ENCODE measurements at regions not wholly inside any gene's neighbourhood (a gene's known extent, or its start where the extent isn't known, plus 50 kb on each side); places are given as distances from the start of the nearest gene placed in this dataset.
"Not testable (repeated sequence)": the region's sequence is repeated elsewhere in the genome, so short reads cannot be mapped to it uniquely, and the experiment has no call there.

DNA sequence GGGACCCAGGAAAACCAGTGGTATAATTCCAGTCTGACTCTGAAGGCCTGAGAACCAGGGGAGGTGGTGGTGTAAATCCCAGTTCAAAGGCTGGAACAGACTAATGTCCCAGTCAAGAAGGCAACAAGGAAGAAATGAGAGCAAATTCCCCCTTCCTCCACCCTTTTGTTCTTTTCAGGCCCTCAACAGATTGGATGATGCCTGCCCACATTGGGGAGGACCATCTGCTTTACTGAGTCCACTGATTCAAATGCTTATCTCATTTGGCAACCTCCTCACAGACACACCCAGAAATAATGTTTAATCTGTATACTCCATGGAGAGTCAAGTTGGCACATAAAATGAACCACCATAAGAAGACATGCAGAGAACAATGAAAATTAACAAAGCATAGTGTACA lies 61.9 kb upstream of the CRYM start:
- DNase-seq (no peak), ATAC-seq (no peak)
- Mint-ChIP-seq H3K9me3 (peaks cover 0 to 7% (median 1%) of the 10 kb centered on the region in 11 donors), H3K4me1 (no peaks in the 10 kb centered on the region), H3K27me3 (peaks cover 14 to 36% (median 16%) of the 10 kb centered on the region in 5 donors), H3K36me3 (peaks cover 0 to 4% (median 0%) of the 10 kb centered on the region in 5 donors), H3K4me3 (no peak overlapping the region), H3K27ac (no peak overlapping the region)
- ChIA-PET POLR2A (no interaction called here), CTCF (no interaction called here)
- Histone ChIP-seq H3K27ac (ENCODE audit: low read depth, low read length) (no peak overlapping the region), H3K27me3 (ENCODE audit: control insufficient read depth in 2 of 2, insufficient read depth in 2 of 2, low read length in 2 of 2) (no peaks in the 10 kb centered on the region), H3K36me3 (ENCODE audit: control insufficient read depth in 2 of 3, insufficient read depth in 3 of 3, low read length in 3 of 3) (no peaks in the 10 kb centered on the region), H3K4me3 (ENCODE audit: low read length) (no peak overlapping the region), H3K9me3 (ENCODE audit: control insufficient read depth in 2 of 3, low read length in 3 of 3) (no peaks in the 10 kb centered on the region), H3K4me1 (ENCODE audit: control insufficient read depth in 2 of 2, insufficient read depth in 2 of 2, low read length in 2 of 2) (no peaks in the 10 kb centered on the region)
- intact Hi-C loops (cut with micrococcal nuclease) = no loop called here

DNA sequence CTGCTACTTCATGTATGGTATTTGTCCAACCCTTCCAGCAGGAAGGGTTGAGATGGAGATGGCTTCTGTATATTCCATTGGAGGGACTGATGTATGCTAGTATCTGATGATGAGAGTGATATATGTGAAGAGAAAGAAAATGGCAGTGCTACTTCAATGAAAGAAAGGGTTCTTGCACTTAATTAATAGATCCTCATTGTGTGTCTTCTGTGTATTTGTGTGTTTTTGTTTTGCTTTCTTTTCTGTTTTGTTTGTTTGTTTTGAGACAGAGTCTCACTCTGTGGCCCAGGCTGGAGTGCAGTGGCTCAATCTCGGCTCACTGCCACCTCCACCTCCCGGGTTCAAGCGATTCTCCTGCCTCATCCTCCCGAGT lies 61.2 kb upstream of the CRYM start:
- ChIA-PET POLR2A (no interaction called here), CTCF (no interaction called here)
- Histone ChIP-seq H3K27ac (ENCODE audit: low read depth, low read length) (no peak overlapping the region), H3K4me3 (ENCODE audit: low read length) (no peak overlapping the region), H3K27me3 (ENCODE audit: control insufficient read depth in 2 of 2, insufficient read depth in 2 of 2, low read length in 2 of 2) (no peaks in the 10 kb centered on the region), H3K36me3 (ENCODE audit: control insufficient read depth in 2 of 3, insufficient read depth in 3 of 3, low read length in 3 of 3) (no peaks in the 10 kb centered on the region), H3K4me1 (ENCODE audit: control insufficient read depth in 2 of 2, insufficient read depth in 2 of 2, low read length in 2 of 2) (no peaks in the 10 kb centered on the region), H3K9me3 (ENCODE audit: control insufficient read depth in 2 of 3, low read length in 3 of 3) (no peaks in the 10 kb centered on the region)
- no peak overlapping the region for H3K27ac Mint-ChIP-seq
- H3K4me3 Mint-ChIP-seq = no peak overlapping the region
- DNase-seq (no peak), ATAC-seq (no peak)
- H3K36me3 Mint-ChIP-seq = peaks cover 0 to 4% (median 0%) of the 10 kb centered on the region in 5 donors
- H3K9me3 Mint-ChIP-seq = peaks cover 0 to 8% (median 2%) of the 10 kb centered on the region in 11 donors
- H3K4me1 Mint-ChIP-seq = no peaks in the 10 kb centered on the region
- intact Hi-C loops (cut with micrococcal nuclease) = no loop called here
- peaks cover 14 to 38% (median 19%) of the 10 kb centered on the region in 5 donors for H3K27me3 Mint-ChIP-seq

DNA sequence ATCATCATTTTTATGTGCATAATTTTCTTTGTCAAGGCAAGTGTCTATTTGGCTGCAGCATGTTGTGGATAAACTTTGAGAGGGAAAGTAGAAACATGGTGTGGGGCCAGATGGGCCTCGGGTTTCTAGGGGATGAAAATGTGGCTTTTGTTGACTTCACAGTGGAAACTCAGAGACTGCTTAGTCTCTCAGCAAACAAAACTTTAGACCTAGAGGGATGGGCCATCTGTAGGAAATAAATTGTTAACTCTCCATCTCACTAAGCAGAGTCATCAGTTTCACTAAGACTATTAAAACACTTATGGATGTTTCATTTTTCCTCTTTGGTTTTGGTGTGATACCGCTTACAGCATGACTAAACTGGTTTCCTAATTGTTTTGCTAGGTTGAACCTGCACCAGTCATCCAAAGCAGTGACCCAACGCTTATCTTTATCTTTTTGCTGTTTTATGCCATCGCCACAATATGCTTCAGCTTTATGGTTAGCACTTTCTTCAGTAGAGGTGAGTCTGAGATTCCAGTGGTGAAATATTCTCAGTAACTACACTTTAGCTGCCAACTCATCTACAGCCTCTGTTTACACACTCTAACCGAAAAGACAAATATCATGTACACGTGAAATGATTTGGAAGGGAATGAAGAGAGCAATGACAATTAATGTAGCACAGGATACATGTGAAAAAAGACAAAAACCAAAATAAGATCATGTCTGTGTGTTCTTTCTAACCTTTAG lies 60.6 kb upstream of the CRYM start:
- no peak overlapping the region for H3K27ac Mint-ChIP-seq

GRCh38 chr16:21336231-21336630 lies 58.1 kb upstream of the CRYM start:
- intact Hi-C loops (cut with micrococcal nuclease) = no loop called here
- peaks cover 0 to 4% (median 0%) of the 10 kb centered on the region in 5 donors for H3K36me3 Mint-ChIP-seq
- Histone ChIP-seq H3K9me3 (ENCODE audit: control insufficient read depth in 2 of 3, low read length in 3 of 3) (no peaks in the 10 kb centered on the region), H3K4me1 (ENCODE audit: control insufficient read depth in 2 of 2, insufficient read depth in 2 of 2, low read length in 2 of 2) (no peaks in the 10 kb centered on the region), H3K27ac (ENCODE audit: low read depth, low read length) (no peak overlapping the region), H3K36me3 (ENCODE audit: control insufficient read depth in 2 of 3, insufficient read depth in 3 of 3, low read length in 3 of 3) (no peaks in the 10 kb centered on the region), H3K4me3 (ENCODE audit: low read length) (no peak overlapping the region), H3K27me3 (ENCODE audit: control insufficient read depth in 2 of 2, insufficient read depth in 2 of 2, low read length in 2 of 2) (no peaks in the 10 kb centered on the region)
- H3K27me3 Mint-ChIP-seq = peaks cover 24 to 39% (median 27%) of the 10 kb centered on the region in 5 donors
- ChIA-PET CTCF (no interaction called here), POLR2A (no interaction called here)
- no peaks in the 10 kb centered on the region for H3K4me1 Mint-ChIP-seq
- H3K27ac Mint-ChIP-seq = no peak overlapping the region
- DNase-seq (no peak), ATAC-seq (no peak)
- no peak overlapping the region for H3K4me3 Mint-ChIP-seq
- peaks cover 0 to 8% (median 3%) of the 10 kb centered on the region in 11 donors for H3K9me3 Mint-ChIP-seq

More for the DNA sequence above, 60.6 kb upstream of the CRYM start:
- Histone ChIP-seq H3K4me3 (ENCODE audit: low read length) (no peak overlapping the region), H3K4me1 (ENCODE audit: control insufficient read depth in 2 of 2, insufficient read depth in 2 of 2, low read length in 2 of 2) (no peaks in the 10 kb centered on the region), H3K9me3 (ENCODE audit: control insufficient read depth in 2 of 3, low read length in 3 of 3) (no peaks in the 10 kb centered on the region), H3K36me3 (ENCODE audit: control insufficient read depth in 2 of 3, insufficient read depth in 3 of 3, low read length in 3 of 3) (no peaks in the 10 kb centered on the region), H3K27me3 (ENCODE audit: control insufficient read depth in 2 of 2, insufficient read depth in 2 of 2, low read length in 2 of 2) (no peaks in the 10 kb centered on the region), H3K27ac (ENCODE audit: low read depth, low read length) (no peak overlapping the region)
- H3K36me3 Mint-ChIP-seq = peaks cover 0 to 4% (median 0%) of the 10 kb centered on the region in 5 donors
- peaks cover 0 to 8% (median 2%) of the 10 kb centered on the region in 11 donors for H3K9me3 Mint-ChIP-seq
- peaks cover 18 to 38% (median 20%) of the 10 kb centered on the region in 5 donors for H3K27me3 Mint-ChIP-seq
- H3K4me1 Mint-ChIP-seq = no peaks in the 10 kb centered on the region
- no peak overlapping the region for H3K4me3 Mint-ChIP-seq
- intact Hi-C loops (cut with micrococcal nuclease) = no loop called here
- DNase-seq = no peak
- ATAC-seq = no peak
- ChIA-PET POLR2A (no interaction called here), CTCF (no interaction called here)

- POLR2A ChIA-PET; DNase-seq; H3K4me3 ChIP-seq (ENCODE audit: low read length); H3K36me3 ChIP-seq (ENCODE audit: control insufficient read depth in 2 of 3, insufficient read depth in 3 of 3, low read length in 3 of 3); H3K27ac Mint-ChIP-seq; H3K4me1 ChIP-seq (ENCODE audit: control insufficient read depth in 2 of 2, insufficient read depth in 2 of 2, low read length in 2 of 2); H3K27me3 ChIP-seq (ENCODE audit: control insufficient read depth in 2 of 2, insufficient read depth in 2 of 2, low read length in 2 of 2); H3K4me3 Mint-ChIP-seq; ATAC-seq; H3K9me3 ChIP-seq (ENCODE audit: control insufficient read depth in 2 of 3, low read length in 3 of 3); intact Hi-C loops (cut with micrococcal nuclease); CTCF ChIA-PET; H3K27ac ChIP-seq (ENCODE audit: low read depth, low read length); H3K4me1 Mint-ChIP-seq; H3K36me3 Mint-ChIP-seq: not testable (repeated sequence)
- peaks cover 0 to 12% (median 6%) of the 10 kb centered on the region in 11 donors for H3K9me3 Mint-ChIP-seq
- peaks cover 24 to 38% (median 27%) of the 10 kb centered on the region in 5 donors for H3K27me3 Mint-ChIP-seq
Observed at GRCh38 chr16:21334188-21335146, 56.4 kb upstream of the CRYM start.

DNA sequence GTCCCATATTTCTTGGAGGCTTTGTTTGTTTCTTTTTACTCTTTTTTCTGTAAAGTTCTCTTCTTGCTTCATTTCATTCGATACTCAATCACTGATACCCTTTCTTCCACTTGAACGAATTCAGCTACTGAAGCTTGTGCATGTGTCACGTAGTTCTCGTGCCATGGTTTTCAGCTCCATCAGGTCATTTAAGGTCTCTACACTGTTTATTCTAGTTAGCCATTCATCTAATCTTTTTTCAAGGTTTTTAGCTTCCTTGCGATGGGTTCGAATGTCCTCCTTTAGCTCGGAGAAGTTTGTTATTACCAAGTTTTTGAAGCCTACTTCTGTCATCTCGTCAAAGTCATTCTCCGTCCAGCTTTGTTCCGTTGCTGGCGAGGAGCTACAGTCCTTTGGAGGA lies 55.6 kb upstream of the CRYM start:
- POLR2A ChIA-PET, ATAC-seq: not testable (repeated sequence)

More for the DNA sequence above, 55.6 kb upstream of the CRYM start:
- peaks cover 0 to 18% (median 11%) of the 10 kb centered on the region in 11 donors for H3K9me3 Mint-ChIP-seq
- CTCF ChIA-PET; H3K27ac ChIP-seq (ENCODE audit: low read depth, low read length); intact Hi-C loops (cut with micrococcal nuclease); H3K4me3 Mint-ChIP-seq; H3K4me1 Mint-ChIP-seq; DNase-seq; H3K4me1 ChIP-seq (ENCODE audit: control insufficient read depth in 2 of 2, insufficient read depth in 2 of 2, low read length in 2 of 2); H3K36me3 Mint-ChIP-seq; H3K27ac Mint-ChIP-seq; H3K9me3 ChIP-seq (ENCODE audit: control insufficient read depth in 2 of 3, low read length in 3 of 3); H3K27me3 ChIP-seq (ENCODE audit: control insufficient read depth in 2 of 2, insufficient read depth in 2 of 2, low read length in 2 of 2); H3K36me3 ChIP-seq (ENCODE audit: control insufficient read depth in 2 of 3, insufficient read depth in 3 of 3, low read length in 3 of 3); H3K4me3 ChIP-seq (ENCODE audit: low read length): not testable (repeated sequence)
- H3K27me3 Mint-ChIP-seq = peaks cover 27 to 41% (median 29%) of the 10 kb centered on the region in 5 donors

All from naive thymus-derived CD4-positive, alpha-beta T cell (primary cell).